H1 (cell line): ENCODE measurements at regions not wholly inside any gene's neighbourhood (a gene's known extent, or its start where the extent isn't known, plus 50 kb on each side); places are given as distances from the start of the nearest gene placed in this dataset.

Source experiments
- CTCF ChIA-PET: fragments of 300-600 bp; sonication (Branson Sonifier 250); formaldehyde crosslinking; loops from one replicate; lab custom pipeline; 2021; ENCODE audit not compliant: partially characterized antibody; lab: Charles Lee
- POLR2A ChIA-PET: fragments of 300-600 bp; sonication (Branson Sonifier 250); formaldehyde crosslinking; loops from one replicate; lab custom pipeline; 2021; ENCODE audit warnings: inconsistent platforms; ENCODE audit not compliant: partially characterized antibody; lab: Charles Lee
- DNase-seq, 2 experiments: peaks; one replicate each; pipeline versions ENCODE4 v3.0.0 to v3.0.0-alpha.2; 2010 to 2022; ENCODE audit warnings: low spot score in 2 of 2, low read depth in 1 of 2, mixed read lengths in 1 of 2
- FAIRE-seq: peaks from 2 replicates; lab custom pipeline; 2011; peaks lifted over from hg19 to GRCh38; lab: Jason Lieb, UNC
- H2AFZ ChIP-seq: 2 replicates; pipeline ENCODE4 v1.8.1; 2012; ENCODE audit warnings: low read length, inconsistent platforms
- H2AK5ac ChIP-seq: 2 replicates; pipeline ENCODE4 v1.6.1; 2013; ENCODE audit warnings: low read depth, low read length
- H2BK120ac ChIP-seq: replicated peaks from 2 replicates; pipeline ENCODE3; 2013; ENCODE audit warnings: low read depth, low read length, inconsistent platforms
- H2BK12ac ChIP-seq: 2 replicates; pipeline ENCODE4 v1.6.1; 2013; ENCODE audit warnings: low read depth, low read length
- H2BK15ac ChIP-seq: 2 replicates; pipeline ENCODE4 v1.6.1; 2013; ENCODE audit warnings: low read length
- H2BK20ac ChIP-seq: 2 replicates; pipeline ENCODE4 v1.6.1; 2013; ENCODE audit warnings: low read length
- H2BK5ac ChIP-seq: 2 replicates; pipeline ENCODE4 v1.6.1; 2013; ENCODE audit warnings: low read depth, low read length
- H3K14ac ChIP-seq: 2 replicates; pipeline ENCODE4 v1.6.1; 2013; ENCODE audit warnings: inconsistent platforms; ENCODE audit not compliant: insufficient read length
- H3K18ac ChIP-seq: 2 replicates; pipeline ENCODE4 v1.6.1; 2013; ENCODE audit warnings: low read length; ENCODE audit errors: extremely low read depth
- H3K23ac ChIP-seq: 2 replicates; pipeline ENCODE4 v1.6.1; 2013; ENCODE audit warnings: inconsistent platforms; ENCODE audit not compliant: insufficient read length
- H3K23me2 ChIP-seq: 2 replicates; pipeline ENCODE4 v1.6.1; 2013; ENCODE audit warnings: low read depth, low read length
- H3K27ac ChIP-seq: 2 replicates; pipeline ENCODE4 v1.6.1; 2011; ENCODE audit warnings: low read depth, low read length, inconsistent platforms
- H3K27me3 ChIP-seq, 4 experiments: replicated peaks in 1 of 4; 1 replicate in 1 of 4; 2 replicates in 3 of 4; pipeline versions ENCODE4 v1.6.1 to v1.8.1; 2011 to 2013; ENCODE audit warnings: low read length in 3 of 4, mild to moderate bottlenecking in 3 of 4, inconsistent platforms in 2 of 4, mixed read lengths in 2 of 4, moderate library complexity in 1 of 4; ENCODE audit not compliant: control insufficient read depth in 3 of 4, insufficient read depth in 3 of 4; ENCODE audit errors: extremely low read depth in 1 of 4
- H3K36me3 ChIP-seq, 4 experiments: 2 replicates each; pipeline versions ENCODE4 v1.6.1 to v1.8.1; 2011 to 2013; ENCODE audit warnings: mild to moderate bottlenecking in 4 of 4, low read length in 3 of 4, moderate library complexity in 2 of 4, control low read depth in 1 of 4, inconsistent platforms in 1 of 4; ENCODE audit not compliant: insufficient read depth in 4 of 4, control insufficient read depth in 2 of 4
- H3K4ac ChIP-seq: replicated peaks from 2 replicates; pipeline ENCODE3; 2013; ENCODE audit warnings: low read length, low read depth, mixed read lengths, inconsistent platforms; ENCODE audit not compliant: insufficient read length
- H3K4me1 ChIP-seq, 4 experiments: replicated peaks in 1 of 4; 1 replicate in 1 of 4; 2 replicates in 3 of 4; pipeline versions ENCODE4 v1.6.1 to v1.8.1; 2011 to 2013; ENCODE audit warnings: low read length in 3 of 4, inconsistent platforms in 2 of 4, mixed read lengths in 1 of 4; ENCODE audit not compliant: insufficient read depth in 4 of 4, control insufficient read depth in 3 of 4
- H3K4me2 ChIP-seq, 2 experiments: 2 replicates each; pipeline versions ENCODE4 v1.6.1 to v1.8.1; 2011 to 2013; ENCODE audit warnings: low read depth in 2 of 2, low read length in 2 of 2, control low read depth in 1 of 2, inconsistent platforms in 1 of 2, mild to moderate bottlenecking in 1 of 2; ENCODE audit not compliant: insufficient read depth in 1 of 2
- H3K4me3 ChIP-seq, 4 experiments: fragments of 200-600, 300-600 bp in 1 of 4; sonication (generic), shearing (Covaris generic), sonication (Bioruptor Twin) in 1 of 4; 2 replicates each; pipeline versions ENCODE4 v1.5.1 to v1.8.1; 2011 to 2016; ENCODE audit warnings: low read length in 4 of 4, low read depth in 3 of 4, control low read depth in 2 of 4, inconsistent platforms in 2 of 4, mild to moderate bottlenecking in 2 of 4, mixed read lengths in 1 of 4, moderate library complexity in 1 of 4; ENCODE audit not compliant: insufficient read depth in 2 of 4; ENCODE audit errors: extremely low read depth in 1 of 4
- H3K56ac ChIP-seq: replicated peaks from 2 replicates; pipeline ENCODE3; 2013; ENCODE audit warnings: low read depth, mild to moderate bottlenecking, mixed read lengths, low read length, inconsistent platforms; ENCODE audit not compliant: insufficient read length
- H3K79me1 ChIP-seq: 2 replicates; pipeline ENCODE4 v1.6.1; 2013; ENCODE audit warnings: low read depth, low read length, control low read depth
- H3K79me2 ChIP-seq, 2 experiments: 2 replicates each; pipeline versions ENCODE4 v1.6.1 to v1.8.1; 2012 to 2013; ENCODE audit warnings: low read length in 2 of 2, mild to moderate bottlenecking in 2 of 2, inconsistent platforms in 1 of 2; ENCODE audit not compliant: insufficient read depth in 2 of 2, control insufficient read depth in 1 of 2
- H3K9ac ChIP-seq, 4 experiments: replicated peaks in 1 of 4; 1 replicate in 1 of 4; 2 replicates in 3 of 4; pipeline versions ENCODE4 v1.6.1 to v1.8.1; 2011 to 2013; ENCODE audit warnings: low read depth in 3 of 4, low read length in 3 of 4, control low read depth in 2 of 4, mild to moderate bottlenecking in 2 of 4, moderate library complexity in 2 of 4, inconsistent platforms in 1 of 4; ENCODE audit errors: extremely low read depth in 1 of 4
- H3K9me3 ChIP-seq, 2 experiments: 2 replicates each; pipeline versions ENCODE4 v1.6.1 to v1.8.1; 2012 to 2013; ENCODE audit warnings: mild to moderate bottlenecking in 2 of 2, moderate library complexity in 2 of 2, control low read depth in 1 of 2, inconsistent platforms in 1 of 2, low read depth in 1 of 2, low read length in 1 of 2, mixed read lengths in 1 of 2; ENCODE audit not compliant: insufficient read depth in 2 of 2
- H4K20me1 ChIP-seq, 2 experiments: replicated peaks in 1 of 2; 2 replicates each; pipeline versions ENCODE3 to v1.8.1; 2011 to 2013; ENCODE audit warnings: inconsistent platforms in 2 of 2, low read length in 2 of 2, mild to moderate bottlenecking in 1 of 2; ENCODE audit not compliant: insufficient read depth in 2 of 2, control insufficient read depth in 1 of 2
- H4K5ac ChIP-seq: 2 replicates; pipeline ENCODE4 v1.6.1; 2013; ENCODE audit warnings: low read length, low read depth, mixed read lengths, inconsistent platforms; ENCODE audit not compliant: insufficient read length
- H4K8ac ChIP-seq: 2 replicates; pipeline ENCODE4 v1.8.0; 2013; ENCODE audit warnings: mild to moderate bottlenecking, moderate library complexity, low read length, inconsistent platforms; ENCODE audit not compliant: insufficient read depth; ENCODE audit errors: extremely low read depth
- H4K91ac ChIP-seq: replicated peaks from 2 replicates; pipeline ENCODE3; 2013; ENCODE audit warnings: low read length, mixed read lengths, inconsistent platforms; ENCODE audit not compliant: insufficient read length
- ASH2L ChIP-seq: fragments of 200-600, 300-600 bp; sonication (generic); IDR thresholded peaks from one replicate; pipeline ENCODE4 v1.7.1; 2017; ENCODE audit warnings: low read length
- CTBP2 ChIP-seq: IDR thresholded peaks from 2 replicates; pipeline ENCODE4 v1.7.0; 2011; ENCODE audit warnings: borderline replicate concordance, mild to moderate bottlenecking, moderate library complexity, mixed read lengths, low read length; ENCODE audit not compliant: insufficient read depth, insufficient read length
- CTCF ChIP-seq, 3 experiments: IDR thresholded peaks; 1 replicate in 2 of 3; 2 replicates in 1 of 3; pipeline versions ENCODE4 v1.5.1 to v1.6.1; 2011; ENCODE audit warnings: low read length in 3 of 3, mild to moderate bottlenecking in 3 of 3, inconsistent platforms in 2 of 3, low read depth in 1 of 3, moderate library complexity in 1 of 3; ENCODE audit not compliant: insufficient read depth in 1 of 3; ENCODE audit errors: control extremely low read depth in 1 of 3
- EGR1 ChIP-seq: IDR thresholded peaks from 2 replicates; pipeline ENCODE4 v1.6.1; 2011; ENCODE audit warnings: low read depth, low read length, borderline replicate concordance
- EZH2 ChIP-seq: fragments of 200-600 bp; sonication (generic); IDR thresholded peaks from 2 replicates; pipeline ENCODE4 v1.7.1; 2012; ENCODE audit warnings: low read depth, mild to moderate bottlenecking, moderate library complexity, low read length, inconsistent platforms; ENCODE audit not compliant: severe bottlenecking
- FOSL1 ChIP-seq: IDR thresholded peaks from 2 replicates; pipeline ENCODE4 v1.6.1; 2011; ENCODE audit warnings: mild to moderate bottlenecking, low read depth, low read length, moderate library complexity; ENCODE audit not compliant: insufficient read depth
- GTF2F1 ChIP-seq: IDR thresholded peaks from 2 replicates; pipeline ENCODE4 v1.6.1; 2012; ENCODE audit warnings: low read depth, low read length, improper control_type of control experiment, borderline replicate concordance
- POLR2AphosphoS5 ChIP-seq: IDR thresholded peaks from 2 replicates; pipeline ENCODE4 v1.6.1; 2011; ENCODE audit warnings: low read depth, low read length
- RAD21 ChIP-seq, 2 experiments: IDR thresholded peaks in 1 of 2; conservative IDR thresholded peaks in 1 of 2; 2 replicates each; pipeline ENCODE4 v1.6.1; 2011; ENCODE audit warnings: low read depth in 2 of 2, low read length in 2 of 2, improper control_type of control experiment in 1 of 2, inconsistent platforms in 1 of 2, mild to moderate bottlenecking in 1 of 2, moderate library complexity in 1 of 2
- TBP ChIP-seq: IDR thresholded peaks from 2 replicates; pipeline ENCODE4 v1.6.1; 2011; ENCODE audit warnings: low read depth, low read length, improper control_type of control experiment
- USF2 ChIP-seq: IDR thresholded peaks from 2 replicates; pipeline ENCODE4 v1.6.1; 2011; ENCODE audit warnings: low read length, improper control_type of control experiment

- Histone ChIP-seq H2BK120ac (no peak overlapping the region), H3K4me2 (no peak overlapping the region), H2AK5ac (no peak overlapping the region), H4K5ac (no peak overlapping the region), H3K14ac (no peak overlapping the region), H3K9ac (no peak overlapping the region), H3K9me3 (no peaks in the 10 kb centered on the region), H2BK5ac (no peak overlapping the region), H3K79me2 (no peaks in the 10 kb centered on the region), H3K4me1 (no peaks in the 10 kb centered on the region), H3K4ac (no peak overlapping the region), H2BK15ac (no peak overlapping the region), H3K79me1 (no peaks in the 10 kb centered on the region), H2BK20ac (no peak overlapping the region), H3K56ac (no peak overlapping the region), H2AFZ (no peak overlapping the region), H4K8ac (no peak overlapping the region), H2BK12ac (no peak overlapping the region), H3K18ac (no peak overlapping the region), H3K23ac (no peak overlapping the region), H3K4me3 (no peak overlapping the region), H4K91ac (no peak overlapping the region), H4K20me1 (no peaks in the 10 kb centered on the region), H3K27me3 (no peaks in the 10 kb centered on the region), H3K27ac (no peak overlapping the region), H3K36me3 (no peaks in the 10 kb centered on the region), H3K23me2 (no peaks in the 10 kb centered on the region)
- POLR2A ChIA-PET: no interaction called here
- CTCF ChIA-PET: interaction anchor here (1.1 to 3.0 kb wide), 3 partner anchors 14 to 710 kb away, joined by 3 to 12 read pairs (median 4); no protein-coding TSS in a partner anchor
- no peak for FAIRE-seq
- no peak for DNase-seq
- TF ChIP-seq EGR1 (no peak), CTCF (IDR thresholded peaks at IDR 0.05; ENCODE audit: control extremely low read depth in 1 of 3, insufficient read depth in 1 of 3, low read depth in 1 of 3, low read length in 3 of 3) (peak in 2 of 3 experiments; percentile 50 to 62; a peak in 3 of 4 replicates), TBP (no peak), ASH2L (no peak), CTBP2 (no peak), USF2 (no peak), RAD21 (IDR thresholded peaks at IDR 0.05 in 1 of 2, conservative IDR thresholded peaks at IDR 0.05 in 1 of 2; ENCODE audit: low read depth in 2 of 2, low read length in 2 of 2) (peak; percentile 75 to 77), EZH2 (no peak), POLR2AphosphoS5 (no peak), FOSL1 (no peak), GTF2F1 (no peak)
Observed at GRCh38 chr4:116849620-116850019, 235.8 kb downstream of the TRAM1L1 start.
